ENCODE measurements at regions not wholly inside any gene's neighbourhood (a gene's known extent, or its start where the extent isn't known, plus 50 kb on each side); places are given as distances from the start of the nearest gene placed in this dataset.

DNA sequence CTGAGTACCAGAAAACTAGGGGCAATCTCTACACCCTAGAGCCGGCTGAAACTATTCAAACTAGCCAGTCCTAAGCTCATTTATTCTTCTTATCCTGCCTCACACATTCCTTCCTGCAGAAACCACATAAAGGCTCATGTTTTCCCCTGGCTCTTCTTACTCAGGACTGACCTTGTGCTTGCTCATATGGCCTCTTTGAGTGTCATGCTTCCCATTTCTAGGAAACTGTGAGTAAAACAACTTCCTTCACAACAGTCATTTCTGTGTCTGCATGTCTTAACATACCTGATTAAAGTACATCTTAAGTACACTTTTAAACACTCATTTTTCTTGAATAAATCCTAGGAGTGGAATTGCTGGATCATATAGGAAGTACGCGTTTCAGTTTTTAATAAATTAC, 52.3 kb upstream of the KIAA1217 start:
- H2AFZ ChIP-seq (ENCODE audit: low read length) = no peak overlapping the region
- no peaks in the 10 kb centered on the region for H3K27me3 ChIP-seq (ENCODE audit: insufficient read depth, low read length, poor library complexity, severe bottlenecking)
- H3K9me2 ChIP-seq (replicated peaks; ENCODE audit: low read depth, low read length) = no peaks in the 10 kb centered on the region
- H4K20me1 ChIP-seq (ENCODE audit: insufficient read depth, low read length, poor library complexity, severe bottlenecking) = no peaks in the 10 kb centered on the region
- no peaks in the 10 kb centered on the region for H3K36me3 ChIP-seq (ENCODE audit: insufficient read depth, low read length)
- no peak overlapping the region for H3K9ac ChIP-seq (ENCODE audit: low read depth, low read length, poor library complexity, severe bottlenecking)
- no peak overlapping the region for H3K4me2 ChIP-seq (ENCODE audit: low read depth, low read length, poor library complexity, severe bottlenecking)
- no peaks in the 10 kb centered on the region for H3K4me1 ChIP-seq (ENCODE audit: insufficient read depth, low read length, poor library complexity, severe bottlenecking)
- H3F3A ChIP-seq (ENCODE audit: low read depth) = no peaks in the 10 kb centered on the region
- no peaks in the 10 kb centered on the region for H3K79me2 ChIP-seq (ENCODE audit: insufficient read depth, low read length)
- H3K4me3 ChIP-seq (ENCODE audit: low read length, poor library complexity, severe bottlenecking) = no peak overlapping the region
- TF ChIP-seq, protein P1, sequence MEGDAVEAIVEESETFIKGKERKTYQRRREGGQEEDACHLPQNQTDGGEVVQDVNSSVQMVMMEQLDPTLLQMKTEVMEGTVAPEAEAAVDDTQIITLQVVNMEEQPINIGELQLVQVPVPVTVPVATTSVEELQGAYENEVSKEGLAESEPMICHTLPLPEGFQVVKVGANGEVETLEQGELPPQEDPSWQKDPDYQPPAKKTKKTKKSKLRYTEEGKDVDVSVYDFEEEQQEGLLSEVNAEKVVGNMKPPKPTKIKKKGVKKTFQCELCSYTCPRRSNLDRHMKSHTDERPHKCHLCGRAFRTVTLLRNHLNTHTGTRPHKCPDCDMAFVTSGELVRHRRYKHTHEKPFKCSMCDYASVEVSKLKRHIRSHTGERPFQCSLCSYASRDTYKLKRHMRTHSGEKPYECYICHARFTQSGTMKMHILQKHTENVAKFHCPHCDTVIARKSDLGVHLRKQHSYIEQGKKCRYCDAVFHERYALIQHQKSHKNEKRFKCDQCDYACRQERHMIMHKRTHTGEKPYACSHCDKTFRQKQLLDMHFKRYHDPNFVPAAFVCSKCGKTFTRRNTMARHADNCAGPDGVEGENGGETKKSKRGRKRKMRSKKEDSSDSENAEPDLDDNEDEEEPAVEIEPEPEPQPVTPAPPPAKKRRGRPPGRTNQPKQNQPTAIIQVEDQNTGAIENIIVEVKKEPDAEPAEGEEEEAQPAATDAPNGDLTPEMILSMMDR (conservative IDR thresholded peaks at IDR 0.05; ENCODE audit: low read length) = no peak
- TF ChIP-seq EZH2phosphoT487 (IDR thresholded peaks at IDR 0.05; ENCODE audit: borderline replicate concordance) = no peak
- peaks cover 3% of the 10 kb centered on the region; the same call in 1 of the 2 replicates for H3K9me3 ChIP-seq (ENCODE audit: insufficient read depth, low read depth, low read length)

DNA sequence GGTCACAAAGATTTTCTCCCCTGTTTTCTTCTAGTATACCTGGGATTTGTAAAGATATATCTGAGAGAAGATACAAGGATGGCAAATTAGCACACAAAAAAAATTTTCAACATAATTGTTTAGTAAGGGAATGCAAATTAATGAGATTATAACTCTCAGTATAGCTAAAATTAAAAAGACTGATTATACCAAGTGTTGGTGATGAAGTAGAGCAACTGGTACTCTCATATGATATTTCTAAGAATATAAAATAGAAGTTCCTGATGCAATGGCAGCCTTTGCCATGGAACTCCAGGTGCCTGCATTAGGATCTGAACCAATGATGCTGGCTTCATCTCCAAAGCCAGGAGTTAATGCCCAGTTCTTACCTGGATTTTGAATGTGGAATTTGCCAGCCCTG, 51.4 kb upstream of the KIAA1217 start:
- TF ChIP-seq, protein P1 (conservative IDR thresholded peaks at IDR 0.05; ENCODE audit: low read length) = no peak
- no peak for TF ChIP-seq EZH2phosphoT487 (IDR thresholded peaks at IDR 0.05; ENCODE audit: borderline replicate concordance)
- H3K9me3 ChIP-seq (ENCODE audit: insufficient read depth, low read depth, low read length) = peaks cover 3% of the 10 kb centered on the region; the same call in 1 of the 2 replicates
- no peaks in the 10 kb centered on the region for H3F3A ChIP-seq (ENCODE audit: low read depth)
- H2AFZ ChIP-seq (ENCODE audit: low read length) = no peak overlapping the region
- no peaks in the 10 kb centered on the region for H3K27me3 ChIP-seq (ENCODE audit: insufficient read depth, low read length, poor library complexity, severe bottlenecking)
- no peak overlapping the region for H3K4me3 ChIP-seq (ENCODE audit: low read length, poor library complexity, severe bottlenecking)
- no peaks in the 10 kb centered on the region for H3K79me2 ChIP-seq (ENCODE audit: insufficient read depth, low read length)
- H3K4me2 ChIP-seq (ENCODE audit: low read depth, low read length, poor library complexity, severe bottlenecking) = no peak overlapping the region
- no peaks in the 10 kb centered on the region for H3K4me1 ChIP-seq (ENCODE audit: insufficient read depth, low read length, poor library complexity, severe bottlenecking)
- no peaks in the 10 kb centered on the region for H3K9me2 ChIP-seq (replicated peaks; ENCODE audit: low read depth, low read length)
- no peaks in the 10 kb centered on the region for H3K36me3 ChIP-seq (ENCODE audit: insufficient read depth, low read length)
- H3K9ac ChIP-seq (ENCODE audit: low read depth, low read length, poor library complexity, severe bottlenecking) = no peak overlapping the region
- no peaks in the 10 kb centered on the region for H4K20me1 ChIP-seq (ENCODE audit: insufficient read depth, low read length, poor library complexity, severe bottlenecking)
